DMS79 treated with DMSO at 0.1 percent for 48 hours (cell line): ENCODE measurements at regions not wholly inside any gene's neighbourhood (a gene's known extent, or its start where the extent isn't known, plus 50 kb on each side); places are given as distances from the start of the nearest gene placed in this dataset.

ENCODE experiments used
- DNase-seq: peaks from one replicate; lab custom pipeline; 2025; lab: John Stamatoyannopoulos, UW

DNA sequence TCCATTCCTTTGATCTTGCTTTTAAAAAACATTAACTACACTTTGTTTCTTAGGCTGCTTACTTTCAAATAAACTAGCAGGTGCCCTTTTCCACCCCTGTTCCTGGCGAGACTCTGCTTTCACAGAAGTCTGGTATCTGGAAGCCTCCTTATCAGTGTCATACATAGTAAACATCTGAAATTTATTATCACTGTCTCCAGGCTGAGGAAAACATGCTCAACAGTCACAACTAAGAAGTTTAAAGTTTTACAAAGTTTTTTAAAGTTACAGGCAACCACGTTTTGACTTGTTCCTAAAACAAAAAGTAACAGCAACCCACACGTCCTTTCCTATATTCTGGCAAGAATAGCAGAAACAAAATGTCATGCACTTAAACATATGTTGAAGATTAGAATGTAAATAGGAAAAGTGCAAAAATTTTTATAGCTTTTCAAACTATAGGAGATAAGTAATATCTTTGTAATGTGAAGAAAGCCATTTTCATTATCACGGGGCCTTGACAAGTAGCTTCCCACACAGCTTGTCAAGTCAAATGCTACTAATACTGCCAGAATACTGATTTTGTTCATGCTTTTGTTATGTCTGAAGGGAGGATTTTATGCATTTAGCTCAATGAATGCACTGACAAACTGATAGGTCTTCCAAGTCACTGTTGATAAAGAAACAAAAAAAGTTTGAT, 275.2 kb upstream of the KCNMB2 start:
- no peak for DNase-seq

DNA sequence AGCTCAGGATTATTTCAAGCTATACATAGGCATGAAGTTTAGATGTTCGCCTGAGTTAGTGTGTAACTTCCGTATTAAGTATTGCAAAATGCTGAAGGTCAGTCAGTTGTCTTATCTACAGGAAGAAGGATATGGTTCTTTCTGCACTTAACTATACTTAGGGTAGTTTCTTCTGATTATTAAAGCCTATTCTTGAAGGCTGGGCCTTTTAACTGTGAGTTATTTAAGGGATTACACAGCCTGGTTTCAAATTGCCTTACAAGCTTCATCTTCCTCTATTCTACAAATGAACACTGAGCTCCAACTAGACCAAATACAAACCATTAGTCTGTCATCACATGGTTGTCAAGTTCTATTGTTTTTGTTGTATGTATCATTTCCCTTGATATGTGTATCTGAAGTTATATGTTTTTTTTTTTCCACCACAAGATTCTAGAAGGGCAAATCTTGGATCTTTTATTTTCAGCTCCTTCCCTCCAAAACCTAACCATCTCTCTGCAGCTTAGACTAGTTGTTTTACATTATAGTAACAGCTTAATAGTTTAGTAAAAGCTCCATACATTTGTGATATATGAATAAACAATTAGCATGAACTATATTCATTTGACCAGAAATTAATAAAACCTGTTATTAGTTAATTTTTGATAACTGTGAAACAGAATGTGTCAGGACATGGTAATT, 272.9 kb upstream of the KCNMB2 start:
- no peak for DNase-seq

DNA sequence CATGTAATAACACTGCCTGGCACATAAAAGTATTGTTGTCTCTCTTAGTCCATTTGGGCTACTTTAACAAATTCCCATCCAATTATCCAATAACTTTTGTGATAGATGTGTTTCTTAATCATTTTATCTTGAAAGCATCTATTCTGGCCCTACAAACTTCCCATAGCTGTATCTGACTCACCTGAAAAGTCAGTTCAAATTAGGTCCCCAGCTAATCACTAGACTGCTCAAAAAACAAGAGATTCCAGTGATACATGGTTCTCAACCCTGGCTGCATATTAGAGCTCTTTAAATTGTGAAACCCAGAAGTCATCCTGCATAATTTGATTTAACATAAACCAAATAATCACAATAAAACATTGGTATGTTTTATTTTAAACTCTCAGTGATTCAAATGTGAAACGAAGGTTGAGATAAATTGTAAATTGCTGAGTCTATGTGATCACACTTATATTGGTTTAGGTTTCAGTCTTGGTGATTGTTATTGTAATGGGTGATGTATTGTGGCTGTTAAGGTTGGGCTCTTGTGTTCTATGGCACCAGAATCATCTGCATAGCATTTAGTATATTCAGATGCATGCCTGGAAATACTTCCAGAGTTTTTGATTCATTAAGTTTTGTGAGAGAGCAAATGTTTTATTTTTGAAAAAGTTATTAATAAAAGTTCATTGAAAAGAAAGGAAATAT, 268.9 kb upstream of the KCNMB2 start:
- DNase-seq, result no peak

DNA sequence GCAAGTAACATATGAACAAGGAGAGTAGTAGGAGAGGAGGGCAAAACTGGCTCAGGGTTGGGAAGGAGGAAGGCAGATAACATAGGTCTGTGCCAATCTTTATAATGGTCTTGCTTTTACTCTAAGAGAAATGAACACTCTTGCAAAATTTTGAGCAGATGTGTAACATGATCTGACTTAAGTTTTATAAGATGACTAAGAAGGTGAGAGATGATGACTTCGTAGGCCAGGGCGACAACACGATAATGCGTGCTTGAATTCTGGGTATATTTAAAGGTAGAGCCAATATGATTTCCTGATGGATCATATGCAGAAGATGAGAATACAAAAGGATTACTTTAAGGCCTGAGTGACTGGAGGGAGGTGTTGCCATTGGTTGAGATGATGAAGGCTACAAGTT, 265.4 kb upstream of the KCNMB2 start:
- no peak for DNase-seq

DNA sequence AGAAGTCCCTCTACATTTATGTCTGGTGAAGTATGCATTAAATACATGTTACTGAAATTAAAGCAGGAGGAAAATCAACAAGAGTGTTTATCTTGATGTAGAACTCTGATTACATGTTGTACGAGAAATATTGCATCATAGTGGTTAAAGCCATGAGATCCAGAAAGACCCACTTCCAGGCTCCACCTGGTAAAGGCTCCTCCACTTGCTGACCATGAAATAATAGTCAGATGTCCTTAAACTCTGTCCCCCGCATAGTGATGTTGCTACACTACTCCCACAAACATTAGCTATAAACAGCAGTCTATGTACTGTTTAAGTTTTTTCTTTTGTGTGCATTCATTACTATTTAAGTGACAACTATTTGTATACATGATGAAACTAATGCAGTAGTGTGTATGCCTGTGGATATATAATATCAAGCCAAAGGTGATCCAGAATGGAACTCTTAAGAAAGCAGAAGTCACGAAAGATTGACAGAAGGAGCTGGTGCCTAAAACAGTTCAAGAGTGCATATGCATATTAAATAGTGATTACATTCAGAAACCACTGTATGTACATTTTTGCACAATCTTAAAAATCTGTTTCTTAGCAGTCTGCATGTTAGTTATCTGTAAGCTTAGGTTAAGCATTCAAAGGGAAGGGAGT, 264.4 kb upstream of the KCNMB2 start:
- no peak for DNase-seq

DNA sequence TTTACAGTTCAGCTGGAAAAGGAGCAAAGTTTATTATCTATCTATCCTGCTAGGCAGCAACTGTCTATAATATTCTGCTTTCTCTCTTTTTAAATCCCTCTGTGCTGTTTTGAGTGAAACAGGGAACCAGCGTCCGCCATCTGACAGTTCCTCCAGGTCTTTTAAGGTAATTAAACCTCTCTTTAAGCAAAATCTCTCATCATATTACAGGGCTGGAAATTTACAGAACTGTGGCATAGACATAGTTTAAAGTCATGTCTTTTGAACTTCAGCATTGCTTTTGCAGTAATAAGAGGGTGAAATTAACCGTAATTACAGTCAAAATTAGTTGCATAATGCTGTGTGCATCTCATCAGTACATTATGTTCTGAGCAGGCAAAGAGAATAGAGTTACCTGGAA, 263.4 kb upstream of the KCNMB2 start:
- DNase-seq, result no peak

DNA sequence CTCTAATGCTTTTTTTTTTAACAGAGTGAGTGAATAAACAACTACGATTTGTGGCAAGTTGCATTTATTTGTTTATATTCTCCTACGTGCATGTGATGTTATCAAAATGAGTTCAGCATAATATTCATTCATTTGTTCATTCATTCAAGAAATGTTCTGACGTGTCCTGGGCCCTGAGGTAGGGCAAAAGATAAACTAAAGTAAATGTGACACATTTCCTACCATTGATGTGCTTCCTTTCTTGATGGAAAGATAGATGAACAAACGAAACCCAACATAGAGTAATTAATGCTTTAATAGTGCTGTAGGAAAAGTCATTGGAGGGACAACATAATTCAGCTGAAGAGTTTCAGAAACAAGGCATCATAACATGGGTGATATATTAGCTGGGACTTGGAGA, 261.5 kb upstream of the KCNMB2 start:
- no peak for DNase-seq

DNA sequence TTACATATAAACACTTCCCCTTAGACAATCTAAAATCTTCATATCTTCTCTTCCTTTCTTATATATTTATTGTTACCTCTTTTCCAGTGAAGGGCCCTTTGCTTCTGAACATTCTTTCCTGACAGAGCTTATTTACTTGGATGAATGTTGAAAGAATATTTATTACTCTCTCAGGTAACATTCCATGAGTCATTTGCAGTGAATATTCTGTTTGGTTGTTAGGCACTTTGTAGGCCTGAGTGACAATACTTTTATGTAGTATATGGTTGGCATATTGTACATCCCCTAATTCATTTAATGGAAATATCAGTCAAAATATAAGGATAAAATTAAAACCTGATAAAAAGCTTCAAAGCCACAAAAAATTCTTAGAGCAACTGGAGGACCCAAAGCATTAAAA, 260.9 kb upstream of the KCNMB2 start:
- DNase-seq, result no peak

DNA sequence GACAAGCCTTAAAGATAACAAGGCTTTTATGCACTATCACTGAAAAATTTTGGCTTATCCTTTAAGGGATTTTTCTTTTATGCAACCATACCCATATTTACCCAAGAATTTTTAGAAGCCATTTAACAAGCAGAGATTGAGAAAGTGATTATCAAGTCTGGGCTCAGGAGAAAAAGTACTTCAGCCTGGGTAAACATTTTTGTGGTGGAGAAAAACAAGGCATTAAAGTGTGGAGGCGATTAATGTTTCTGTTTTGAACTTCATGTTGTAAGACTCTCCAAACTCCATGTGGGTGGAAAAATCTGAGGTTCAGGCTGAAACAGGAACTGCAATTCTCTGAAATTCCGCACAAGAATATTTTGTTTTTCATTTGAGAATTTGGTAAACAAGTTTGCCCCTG, 260.4 kb upstream of the KCNMB2 start:
- no peak for DNase-seq

DNA sequence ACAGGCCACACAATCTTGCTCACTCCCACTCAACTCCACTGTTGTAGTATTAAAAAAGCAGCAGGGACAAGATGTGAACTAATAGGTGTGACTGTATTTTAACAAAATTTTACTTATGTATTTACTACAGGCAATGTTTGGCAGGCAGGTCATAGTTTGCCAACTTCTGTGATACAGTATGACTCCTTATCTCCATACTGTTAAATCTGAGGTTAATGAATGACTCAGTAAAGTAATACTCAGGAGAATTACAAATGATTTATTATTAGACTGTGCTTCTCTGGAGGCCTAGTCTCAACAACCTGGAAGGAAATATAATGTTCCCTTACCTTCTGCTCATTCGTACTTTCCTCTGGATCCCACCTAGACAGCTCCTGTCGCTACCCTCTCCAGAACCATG, 258.6 kb upstream of the KCNMB2 start:
- DNase-seq, result no peak

DNA sequence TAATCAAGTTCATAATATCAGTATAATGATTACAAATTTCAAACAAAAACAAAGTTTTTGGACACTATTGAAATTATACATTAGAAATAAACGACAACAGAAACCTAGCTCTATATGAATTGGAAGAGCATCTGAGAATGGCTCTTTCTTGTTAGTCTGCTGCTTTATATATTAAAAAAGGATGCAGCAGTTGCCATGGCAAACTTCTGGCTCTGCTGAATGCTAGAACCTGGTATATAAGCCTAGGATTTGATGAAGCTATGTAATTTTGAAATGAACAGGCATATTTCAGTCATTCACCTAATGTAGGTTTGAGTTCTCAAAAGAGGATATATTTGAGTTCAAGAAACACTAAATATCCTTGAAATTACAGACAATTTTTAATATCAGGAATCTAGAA, 252.7 kb upstream of the KCNMB2 start:
- no peak for DNase-seq

DNA sequence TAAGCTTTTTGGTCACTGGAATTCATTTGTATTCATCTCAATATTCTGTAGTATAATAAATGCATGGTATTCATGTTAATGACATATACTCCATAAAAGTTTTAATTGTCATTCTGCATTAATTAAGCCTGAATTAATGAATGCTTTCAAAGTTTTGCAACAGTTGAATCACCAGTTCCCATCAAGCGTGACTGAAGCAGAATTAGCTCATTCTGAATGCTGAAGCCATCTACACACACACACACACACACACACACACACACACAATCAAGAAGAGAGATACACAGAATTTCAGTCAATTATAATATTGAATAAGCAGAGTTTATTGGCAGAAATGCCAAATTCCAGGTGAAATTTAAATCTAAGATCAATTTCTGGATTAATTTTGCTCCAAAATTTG, 252.1 kb upstream of the KCNMB2 start:
- DNase-seq, result no peak

DNA sequence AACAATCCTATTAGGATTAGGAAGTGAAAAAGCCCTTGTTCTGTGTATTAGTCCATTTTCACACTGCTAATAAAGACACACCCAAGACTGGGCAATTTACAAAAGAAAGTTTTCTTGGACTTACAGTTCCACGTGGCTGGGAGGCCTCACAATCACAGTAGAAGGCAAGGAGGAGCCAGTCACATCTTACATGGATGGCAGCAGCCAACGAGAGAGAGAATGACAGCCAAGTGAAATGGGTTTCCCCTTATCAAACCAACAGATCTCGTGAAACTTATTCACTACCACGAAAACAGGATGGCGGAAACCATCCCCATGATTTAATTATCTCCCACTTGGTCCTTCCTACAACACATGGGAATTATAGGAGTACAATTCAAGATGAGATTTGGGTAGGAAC, 248.2 kb upstream of the KCNMB2 start:
- DNase-seq, result no peak

DNA sequence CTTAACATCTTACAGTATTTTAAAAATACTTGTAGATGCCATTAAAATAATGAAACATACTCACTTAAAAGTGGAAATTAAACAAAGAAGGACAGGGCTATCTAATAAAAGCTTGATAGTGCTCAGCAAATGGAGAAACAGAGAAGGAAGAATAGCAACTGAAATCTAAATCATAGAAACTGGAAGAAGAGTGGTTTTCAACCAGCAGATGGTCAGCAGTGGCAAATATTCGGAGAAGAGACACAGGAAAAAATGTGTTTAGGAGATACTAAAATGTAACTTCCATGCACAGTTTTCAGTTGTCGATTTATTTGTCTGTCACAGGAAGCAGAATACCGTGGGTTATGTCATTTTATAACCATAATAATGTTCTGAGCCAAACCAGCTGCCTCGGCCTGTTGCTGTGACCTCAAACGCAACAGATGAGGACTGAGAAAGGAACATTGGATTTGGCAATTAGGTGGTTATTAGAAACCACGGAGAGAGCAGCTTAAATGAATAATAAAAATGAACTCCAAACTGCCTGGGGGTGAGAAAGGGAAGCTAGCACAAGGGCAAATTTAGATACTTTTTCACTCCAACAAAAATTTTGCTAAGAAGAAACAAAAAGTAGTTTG, 246.6 kb upstream of the KCNMB2 start:
- no peak for DNase-seq

DNA sequence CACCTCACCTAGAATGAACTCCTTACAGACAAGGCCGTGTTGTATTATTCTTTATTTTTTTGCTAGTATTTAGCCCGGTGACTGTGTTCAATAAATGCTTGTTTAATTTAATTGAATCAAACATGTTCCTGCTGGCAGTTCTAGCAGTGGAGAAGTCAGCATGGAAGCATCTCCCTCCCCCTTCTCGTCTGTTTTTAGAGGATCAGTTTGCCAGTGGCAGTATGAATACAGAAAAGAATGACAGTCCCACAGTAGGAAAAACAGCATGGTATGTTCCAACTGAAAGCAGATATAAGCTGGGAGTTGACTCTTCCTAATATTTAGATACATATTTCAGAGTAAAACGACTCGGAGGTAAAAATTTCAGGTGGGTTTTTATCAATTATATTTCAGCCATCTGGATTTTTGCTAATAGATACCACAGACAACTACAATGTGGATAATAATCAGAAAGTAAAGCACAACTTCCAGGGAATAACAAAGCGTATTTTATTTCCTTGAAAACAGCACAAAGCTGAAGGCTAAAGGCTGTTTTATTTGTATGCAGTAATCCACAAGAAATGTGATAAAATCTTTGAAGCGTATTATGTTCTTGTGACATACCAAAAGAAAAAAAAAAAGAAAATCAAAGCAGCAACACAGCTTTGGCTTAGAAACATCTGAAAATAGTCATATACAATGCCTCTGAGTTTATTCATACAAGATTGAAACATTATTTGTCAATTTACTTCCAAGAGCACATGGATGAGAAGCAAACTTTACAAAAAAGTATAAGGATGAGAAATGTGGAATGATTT, 244.5 kb upstream of the KCNMB2 start:
- DNase-seq, result no peak

DNA sequence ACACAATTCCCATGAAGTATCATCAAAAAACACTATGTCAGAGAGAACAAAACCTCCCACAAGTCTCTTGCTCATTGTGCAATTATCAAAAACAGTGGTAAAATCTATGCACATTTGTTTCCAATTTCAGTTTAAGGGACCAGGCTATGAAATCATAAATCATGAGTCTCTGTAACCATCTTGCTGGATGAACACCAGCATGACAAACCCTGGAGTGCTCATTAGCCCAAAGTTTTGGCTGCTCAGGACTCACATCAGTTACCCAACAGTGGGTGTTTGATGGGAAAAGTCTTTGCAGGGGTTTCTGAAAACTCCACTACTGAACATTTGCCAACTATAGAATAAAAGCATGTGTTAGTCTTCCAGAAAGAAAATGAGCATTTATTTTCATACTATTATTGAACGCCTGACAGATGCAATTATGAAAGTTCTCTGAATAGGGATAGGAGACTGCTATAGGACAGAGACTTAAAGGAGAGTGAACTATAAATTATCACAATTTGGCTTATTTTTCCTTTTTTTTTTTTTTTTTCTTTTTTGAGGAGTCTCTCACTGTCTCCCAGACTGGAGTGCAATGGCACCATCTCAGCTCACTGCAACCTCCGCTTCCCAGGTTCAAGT, 240.8 kb upstream of the KCNMB2 start:
- DNase-seq, result no peak

DNA sequence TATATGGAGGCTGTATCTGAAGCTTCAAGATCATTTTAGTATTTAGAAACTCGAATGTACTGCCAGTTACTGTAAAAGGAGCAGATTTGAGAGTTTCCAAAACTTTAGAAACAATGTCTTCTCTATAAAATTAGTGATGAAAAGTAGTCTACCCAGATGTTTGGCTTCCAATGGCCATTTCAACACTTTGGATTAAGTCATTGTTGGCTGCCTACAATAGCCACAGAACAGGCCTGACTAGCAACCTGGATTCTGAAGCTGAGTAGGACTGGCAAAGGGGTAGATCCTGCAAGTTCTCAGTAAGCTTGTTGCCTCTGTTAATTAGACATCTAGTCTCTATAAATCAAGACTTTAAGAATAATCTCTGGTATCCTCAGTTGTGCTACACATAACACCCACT, 239.0 kb upstream of the KCNMB2 start:
- no peak for DNase-seq

DNA sequence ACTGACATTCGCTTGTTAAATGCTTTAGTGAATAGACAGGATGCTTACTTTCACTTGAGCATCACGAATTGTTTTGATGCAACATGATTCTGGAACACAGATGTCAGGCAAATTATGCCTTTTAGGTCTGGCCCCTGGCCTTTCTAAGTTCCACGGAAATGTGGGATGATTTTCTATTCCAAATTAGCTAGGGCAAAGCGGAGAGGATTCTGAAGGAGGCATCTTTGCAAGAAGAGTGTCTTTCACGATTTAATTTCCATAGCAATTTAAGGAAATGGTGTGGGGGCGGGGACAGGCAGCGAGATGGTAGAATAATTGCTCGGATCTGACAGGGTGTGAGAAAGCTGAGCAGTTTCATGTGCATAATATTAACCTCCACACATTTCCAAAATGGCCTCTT, 238.5 kb upstream of the KCNMB2 start:
- no peak for DNase-seq

DNA sequence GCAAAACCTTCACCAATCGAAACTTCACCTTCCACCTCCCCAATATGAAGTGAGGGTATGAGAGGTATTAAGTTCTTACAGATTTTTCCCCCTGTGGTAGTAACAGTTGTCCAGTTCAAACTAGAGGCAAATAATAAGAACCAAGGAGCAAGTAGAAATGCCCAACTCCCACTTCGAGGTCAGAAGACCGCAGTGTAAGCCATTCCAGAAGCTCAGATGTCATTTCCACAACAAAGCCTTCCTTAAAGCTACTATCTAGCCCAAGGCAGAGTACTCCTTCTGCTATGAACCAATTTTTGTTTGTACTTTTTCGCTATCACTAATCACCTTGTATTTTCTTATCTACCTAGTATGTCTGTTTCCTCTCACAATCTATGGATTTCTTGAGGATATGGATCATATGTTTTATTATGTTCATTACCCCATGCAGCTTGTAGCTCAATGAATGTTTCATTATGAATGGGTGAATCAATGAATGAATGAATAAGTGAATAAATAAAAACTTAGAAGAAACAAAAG, 235.7 kb upstream of the KCNMB2 start:
- DNase-seq, result no peak

DNA sequence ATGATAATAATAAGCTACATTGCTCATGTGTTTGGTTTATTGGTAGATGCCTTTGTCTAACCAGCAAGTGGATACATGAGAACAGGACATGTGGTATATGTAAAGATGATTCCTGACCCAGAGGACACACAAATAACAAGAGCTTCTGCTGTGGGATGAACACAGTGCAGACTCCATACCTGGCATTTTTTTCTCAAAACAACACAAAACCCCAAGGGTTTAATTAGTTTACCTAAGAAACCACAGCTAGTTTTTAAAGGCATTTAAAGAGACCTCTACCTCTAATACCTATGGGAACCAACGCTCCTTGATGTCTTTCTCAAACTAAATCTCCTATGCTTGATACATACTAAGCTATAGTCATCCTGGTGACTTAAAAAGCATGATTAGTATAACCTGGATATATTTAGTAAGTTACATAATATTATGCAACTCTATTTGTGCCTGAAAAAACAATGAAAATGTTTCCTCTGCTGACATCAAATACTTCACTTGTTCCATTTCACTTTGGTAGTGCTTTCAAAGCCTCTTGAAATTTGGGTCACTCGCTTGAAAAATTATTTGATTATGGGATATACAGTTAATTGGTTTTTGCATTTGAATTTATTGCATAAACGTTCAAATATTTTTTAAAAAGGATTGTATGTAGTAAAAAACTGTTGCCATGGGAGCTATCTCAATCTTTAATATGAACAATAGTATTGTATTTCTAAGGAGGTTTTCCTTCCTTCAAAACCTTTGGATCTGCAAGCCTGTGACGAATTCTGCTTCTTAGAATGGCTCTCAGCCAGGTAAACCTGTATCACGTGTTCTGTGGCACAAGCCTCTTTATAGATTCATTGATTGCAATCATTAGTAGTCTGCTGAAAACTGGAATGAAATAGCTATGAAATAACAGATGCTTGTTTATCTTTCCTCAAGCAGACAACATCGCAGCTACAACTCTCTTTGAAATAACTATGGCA, 233.0 kb upstream of the KCNMB2 start:
- no peak for DNase-seq
